Adrenal gland (tissue), 9 donors: ENCODE measurements at regions not wholly inside any gene's neighbourhood (a gene's known extent, or its start where the extent isn't known, plus 50 kb on each side); places are given as distances from the start of the nearest gene placed in this dataset.

Experiments used
- DNase-seq, 7 donors: peaks; one replicate each; pipeline ENCODE4 v3.0.0-alpha.2; 2019 to 2020
- H3K27ac ChIP-seq, 5 donors: fragments of 200-600 bp; sonication (generic) in 4 of 5; 1 replicate in 3 of 5; 2 replicates in 2 of 5; pipeline versions ENCODE4 v1.5.1 to v1.8.0; 2016 to 2020; ENCODE audit warnings: mild to moderate bottlenecking in 1 of 5
- H3K27me3 ChIP-seq: fragments of 200-600 bp; 2 replicates; pipeline ENCODE4 v1.8.0; 2021
- H3K36me3 ChIP-seq, 2 donors: fragments of 200-600 bp; replicated peaks in 1 of 2; 1 replicate in 1 of 2; 2 replicates in 1 of 2; pipeline versions ENCODE4 v1.5.1 to v1.8.0; 2018 to 2022
- H3K4me1 ChIP-seq, 2 donors: fragments of 200-600 bp; replicated peaks in 1 of 2; 1 replicate in 1 of 2; 2 replicates in 1 of 2; pipeline versions ENCODE4 v1.5.1 to v1.8.0; 2018 to 2021
- H3K4me3 ChIP-seq, 4 donors: fragments of 200-600 bp; sonication (generic) in 3 of 4; one replicate each; pipeline ENCODE4 v1.5.1; 2016 to 2018
- H3K9me3 ChIP-seq, 3 donors: fragments of 200-600 bp; sonication (generic) in 1 of 3; replicated peaks in 1 of 3; 1 replicate in 2 of 3; 2 replicates in 1 of 3; pipeline versions ENCODE4 v1.5.1 to v1.8.0; 2016 to 2021
- POLR2A ChIP-seq, 2 donors: fragments of 450-650 bp; IDR thresholded peaks; one replicate each; pipeline ENCODE4 v1.6.1; 2017; ENCODE audit warnings: antibody characterized with exemption in 2 of 2, mild to moderate bottlenecking in 2 of 2, moderate library complexity in 1 of 2
- WGBS, 4 donors: extraction: QIAGEN DNeasy Blood & Tissue Kit in 2 of 4; methylation state at CpG; one replicate each; pipeline versions ENCODE4 v1.1.5 to v1.1.7; 2013 to 2017; 5-methylcytosine and 5-hydroxymethylcytosine counted together
- intact Hi-C, 2 donors: fragments of 100-400 bp; cut with DNase I; formaldehyde crosslinking; loops; one replicate each; pipeline versions ENCODE4 v1.14.1 to v1.15.0; 2022 to 2023
- TF ChIP-seq, protein P1 (sequence below), 6 experiments: fragments of 450-650 bp in 4 of 6; fragments of 200-600 bp in 2 of 6; sonication (generic) in 1 of 6; IDR thresholded peaks; 1 replicate in 5 of 6; 2 replicates in 1 of 6; pipeline versions ENCODE4 v1.5.1 to v1.8.0; 2016 to 2021; ENCODE audit warnings: antibody characterized with exemption in 6 of 6, mild to moderate bottlenecking in 2 of 6, moderate library complexity in 1 of 6
- donor health status: healthy with polysubstance abuse.
- donor health status: Bipolar disorder and iron deficiency.
- donor health status: DM: yes; HTN: yes; CAD: no.
- donor health status: DM: no; HTN: no; CAD: no.
- donor health status: DM: no; HTN: no; CAD: no.

DNA sequence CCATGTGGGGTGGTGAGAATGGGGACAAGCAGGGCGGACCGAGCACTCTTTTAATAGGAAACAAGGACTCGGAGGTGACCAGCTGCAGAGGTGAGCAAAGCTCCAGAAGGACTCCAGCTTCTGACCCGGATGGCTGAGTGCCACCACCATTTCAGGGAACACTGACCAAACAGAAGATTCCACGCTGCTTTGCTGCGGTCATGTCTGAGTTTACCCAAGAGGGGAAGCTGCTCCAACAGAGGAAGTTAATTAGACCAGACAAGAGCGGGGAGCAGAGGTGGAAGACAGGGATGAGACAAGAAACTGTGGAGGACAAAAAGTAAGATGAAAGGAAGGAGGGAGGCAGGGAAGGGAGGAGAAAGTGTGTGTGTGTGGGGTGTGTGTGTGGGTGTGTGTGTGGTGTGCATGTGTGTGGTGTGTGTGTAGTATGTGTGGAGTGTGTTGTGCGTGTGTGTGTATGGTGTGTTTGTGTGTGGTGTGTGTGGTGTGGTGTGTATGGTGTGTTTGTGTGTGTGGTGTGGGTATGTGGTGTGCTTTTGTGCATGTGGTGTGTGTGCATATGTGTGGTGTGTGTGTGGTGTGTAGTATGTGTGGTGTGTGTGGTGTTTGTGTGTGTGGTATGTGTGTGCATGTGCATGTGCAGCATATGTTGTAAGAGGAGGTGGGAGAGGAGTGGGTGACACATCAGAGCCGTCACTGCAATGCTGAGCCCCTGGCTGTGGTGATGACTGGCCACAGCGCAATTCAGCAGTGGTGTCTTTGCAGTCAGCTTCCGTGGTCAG, 82.2 kb upstream of the AKIP1 start:
- WGBS, 4 donors: 80 to 86% (median 82%) methylated on average over 11 of the region's 11 CpGs
- TF ChIP-seq, protein P1, sequence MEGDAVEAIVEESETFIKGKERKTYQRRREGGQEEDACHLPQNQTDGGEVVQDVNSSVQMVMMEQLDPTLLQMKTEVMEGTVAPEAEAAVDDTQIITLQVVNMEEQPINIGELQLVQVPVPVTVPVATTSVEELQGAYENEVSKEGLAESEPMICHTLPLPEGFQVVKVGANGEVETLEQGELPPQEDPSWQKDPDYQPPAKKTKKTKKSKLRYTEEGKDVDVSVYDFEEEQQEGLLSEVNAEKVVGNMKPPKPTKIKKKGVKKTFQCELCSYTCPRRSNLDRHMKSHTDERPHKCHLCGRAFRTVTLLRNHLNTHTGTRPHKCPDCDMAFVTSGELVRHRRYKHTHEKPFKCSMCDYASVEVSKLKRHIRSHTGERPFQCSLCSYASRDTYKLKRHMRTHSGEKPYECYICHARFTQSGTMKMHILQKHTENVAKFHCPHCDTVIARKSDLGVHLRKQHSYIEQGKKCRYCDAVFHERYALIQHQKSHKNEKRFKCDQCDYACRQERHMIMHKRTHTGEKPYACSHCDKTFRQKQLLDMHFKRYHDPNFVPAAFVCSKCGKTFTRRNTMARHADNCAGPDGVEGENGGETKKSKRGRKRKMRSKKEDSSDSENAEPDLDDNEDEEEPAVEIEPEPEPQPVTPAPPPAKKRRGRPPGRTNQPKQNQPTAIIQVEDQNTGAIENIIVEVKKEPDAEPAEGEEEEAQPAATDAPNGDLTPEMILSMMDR (IDR thresholded peaks at IDR 0.05): no peak
- no peak for TF ChIP-seq POLR2A (IDR thresholded peaks at IDR 0.05)
- Histone ChIP-seq H3K4me1 (peaks cover 10 to 25% of the 10 kb centered on the region in 2 donors), H3K27ac (peak overlapping the region in 1 of 5 donors; percentile 80), H3K27me3 (no peaks in the 10 kb centered on the region), H3K36me3 (no peaks in the 10 kb centered on the region), H3K9me3 (no peaks in the 10 kb centered on the region), H3K4me3 (no peak overlapping the region)
- intact Hi-C loops: no loop called here
- peak in 1 of 7 donors; percentile 41 for DNase-seq

DNA sequence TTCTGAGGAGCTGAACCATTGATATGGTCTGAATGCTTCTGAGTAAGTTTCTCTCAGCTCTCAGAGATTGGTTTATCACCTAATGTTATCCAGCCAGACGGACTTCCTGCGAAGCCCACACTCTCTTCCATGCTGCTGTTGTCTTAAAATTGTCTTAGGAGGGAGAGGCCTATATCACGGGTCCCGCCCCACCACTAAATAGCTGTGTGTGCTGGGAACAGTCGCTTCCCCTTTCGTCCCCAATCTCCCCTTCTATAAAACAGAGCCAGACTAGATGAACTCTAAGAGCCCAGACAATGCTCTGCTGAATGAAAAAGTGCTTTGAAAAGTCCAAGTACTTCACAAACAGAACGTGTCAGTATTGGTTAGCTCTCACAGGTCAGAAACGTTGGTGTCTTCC, 81.4 kb upstream of the AKIP1 start:
- no peak for TF ChIP-seq POLR2A (IDR thresholded peaks at IDR 0.05)
- TF ChIP-seq, protein P1 (IDR thresholded peaks at IDR 0.05): no peak
- Histone ChIP-seq H3K9me3 (no peaks in the 10 kb centered on the region), H3K27ac (no peak overlapping the region), H3K36me3 (no peaks in the 10 kb centered on the region), H3K4me3 (no peak overlapping the region), H3K4me1 (peaks cover 10 to 25% of the 10 kb centered on the region in 2 donors), H3K27me3 (no peaks in the 10 kb centered on the region)
- 85 to 88% (median 86%) methylated on average over 8 of the region's 8 CpGs for WGBS, 4 donors
- intact Hi-C loops: no loop called here
- DNase-seq: no peak

DNA sequence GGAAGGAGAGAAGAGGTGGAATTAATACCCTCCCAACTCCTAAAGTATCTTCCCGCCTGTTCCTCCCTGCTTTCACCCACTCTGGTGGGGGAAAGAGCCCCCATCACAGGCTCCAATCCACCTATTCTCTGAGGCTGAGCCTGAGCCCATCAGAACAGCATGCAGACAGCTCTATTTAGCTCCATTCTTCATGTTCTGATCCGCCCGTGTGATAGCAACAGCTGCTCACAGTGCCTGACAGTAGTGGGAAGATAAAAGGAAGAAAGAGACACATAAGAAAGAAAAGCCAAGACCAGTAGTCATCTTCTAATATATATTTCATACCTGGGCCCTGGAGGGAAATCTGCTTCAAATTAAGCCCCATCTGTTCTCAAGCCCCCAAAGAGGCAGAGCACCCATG, 80.3 kb upstream of the AKIP1 start:
- TF ChIP-seq, protein P1 (IDR thresholded peaks at IDR 0.05): no peak
- TF ChIP-seq POLR2A (IDR thresholded peaks at IDR 0.05): no peak
- Histone ChIP-seq H3K27ac (no peak overlapping the region), H3K36me3 (no peaks in the 10 kb centered on the region), H3K27me3 (no peaks in the 10 kb centered on the region), H3K4me3 (no peak overlapping the region), H3K9me3 (no peaks in the 10 kb centered on the region), H3K4me1 (peaks cover 10 to 25% of the 10 kb centered on the region in 2 donors)
- intact Hi-C loops: no loop called here
- no peak for DNase-seq
- 80 to 99% (median 81%) methylated on average over 2 to 3 of the region's 3 CpGs for whole genome bisulfite sequencing, 4 donors

DNA sequence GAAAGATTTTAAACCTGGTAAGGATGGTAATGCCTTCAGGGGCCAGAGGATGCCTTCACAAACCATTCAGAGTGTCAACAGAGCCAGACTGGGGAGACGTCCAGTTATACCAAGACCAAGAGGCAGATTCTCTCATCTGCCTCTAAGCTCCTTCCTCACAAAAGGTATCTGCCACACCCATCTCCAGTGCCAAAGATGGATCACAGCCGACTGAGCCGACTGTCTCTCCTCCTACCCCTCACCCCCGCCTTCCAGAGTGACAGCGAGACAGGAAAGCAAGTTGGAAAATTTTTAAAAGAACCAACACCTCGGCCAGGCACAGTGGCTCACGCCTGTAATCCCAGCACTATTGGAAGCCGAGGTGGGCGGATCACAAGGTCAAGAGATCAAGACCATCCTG, 79.1 kb upstream of the AKIP1 start:
- WGBS, 4 donors: 79 to 83% (median 81%) methylated on average over 9 of the region's 9 CpGs
- no peak for DNase-seq

More for the DNA sequence above, 79.1 kb upstream of the AKIP1 start:
- no peaks in the 10 kb centered on the region for H3K9me3 ChIP-seq
- no peak overlapping the region for H3K4me3 ChIP-seq
- intact Hi-C loops: no loop called here
- no peak overlapping the region for H3K27ac ChIP-seq
- H3K27me3 ChIP-seq: no peaks in the 10 kb centered on the region
- TF ChIP-seq POLR2A (IDR thresholded peaks at IDR 0.05): no peak
- TF ChIP-seq, protein P1 (IDR thresholded peaks at IDR 0.05): no peak
- H3K36me3 ChIP-seq: no peaks in the 10 kb centered on the region
- peaks cover 6 to 20% of the 10 kb centered on the region in 2 donors for H3K4me1 ChIP-seq
